Thoracic aorta (tissue), 2 donors: ENCODE measurements at regions not wholly inside any gene's neighbourhood (a gene's known extent, or its start where the extent isn't known, plus 50 kb on each side); places are given as distances from the start of the nearest gene placed in this dataset.

Experiments used
- ATAC-seq: fragments of 150-250 bp; one replicate; pipeline ENCODE4 v1.8.0; 2017; ENCODE audit warnings: low read depth; ENCODE audit not compliant: insufficient number of reproducible peaks, low FRiP score
- DNase-seq: peaks from one replicate; pipeline ENCODE4 v3.0.0-alpha.2; 2020; ENCODE audit warnings: low spot score
- H3K27ac ChIP-seq, 2 donors: fragments of 200-600 bp; sonication (generic); 1 replicate in 1 of 2; 2 replicates in 1 of 2; pipeline ENCODE4 v1.5.1; 2016; ENCODE audit warnings: mild to moderate bottlenecking in 2 of 2, moderate library complexity in 2 of 2
- H3K27me3 ChIP-seq: fragments of 200-600 bp; sonication (generic); replicated peaks from 2 replicates; pipeline ENCODE4 v1.6.0; 2016; ENCODE audit warnings: mild to moderate bottlenecking; ENCODE audit not compliant: insufficient read depth
- H3K36me3 ChIP-seq: fragments of 200-600 bp; sonication (generic); one replicate; pipeline ENCODE4 v1.5.1; 2016
- H3K4me1 ChIP-seq, 2 donors: fragments of 200-600 bp; sonication (generic); 1 replicate in 1 of 2; 2 replicates in 1 of 2; pipeline versions ENCODE4 v1.5.1 to v1.6.0; 2016; ENCODE audit warnings: low read depth in 2 of 2, mild to moderate bottlenecking in 1 of 2; ENCODE audit not compliant: control insufficient read depth in 1 of 2
- H3K4me3 ChIP-seq: fragments of 200-600 bp; sonication (generic); 2 replicates; pipeline ENCODE4 v1.5.1; 2016; ENCODE audit warnings: mild to moderate bottlenecking
- H3K9me3 ChIP-seq: fragments of 200-600 bp; sonication (generic); 2 replicates; pipeline ENCODE4 v1.5.1; 2016
- CTCF ChIP-seq: fragments of 200-600 bp; sonication (generic); IDR thresholded peaks from one replicate; pipeline ENCODE4 v1.5.1; 2019; ENCODE audit warnings: antibody characterized with exemption

- H3K27ac ChIP-seq, result no peak overlapping the region
- H3K27me3 ChIP-seq, result no peaks in the 10 kb centered on the region
- H3K36me3 ChIP-seq, result no peaks in the 10 kb centered on the region
- no peaks in the 10 kb centered on the region for H3K4me1 ChIP-seq
- DNase-seq (no peak), ATAC-seq (no peak)
- H3K4me3 ChIP-seq, result no peak overlapping the region
- peaks cover 2% of the 10 kb centered on the region for H3K9me3 ChIP-seq
- TF ChIP-seq CTCF, result no peak
Measured at GRCh38 chr6:112863753-112864152, 516.6 kb downstream of the RFPL4B start.

- no peaks in the 10 kb centered on the region for H3K27me3 ChIP-seq
- H3K9me3 ChIP-seq, result peaks cover 4% of the 10 kb centered on the region
- DNase-seq, result no peak
- H3K27ac ChIP-seq, result no peak overlapping the region
- no peaks in the 10 kb centered on the region for H3K4me1 ChIP-seq
- TF ChIP-seq CTCF, result no peak
- H3K4me3 ChIP-seq, result no peak overlapping the region
- no peaks in the 10 kb centered on the region for H3K36me3 ChIP-seq
- ATAC-seq, result no peak
Measured at GRCh38 chr6:112865131-112865530, 518.0 kb downstream of the RFPL4B start.

- no peaks in the 10 kb centered on the region for H3K36me3 ChIP-seq
Measured at GRCh38 chr6:112874881-112875280, 527.8 kb downstream of the RFPL4B start.

GRCh38 chr6:112877134-112878100 lies 530.3 kb downstream of the RFPL4B start:
- peak; percentile 77 for ATAC-seq
- H3K9me3 ChIP-seq, result no peaks in the 10 kb centered on the region
- H3K27ac ChIP-seq, result peak overlapping the region in 1 of 2 donors; percentile 49
- TF ChIP-seq CTCF, result no peak
- no peak overlapping the region for H3K4me3 ChIP-seq
- DNase-seq, result no peak
- no peaks in the 10 kb centered on the region for H3K27me3 ChIP-seq
- H3K4me1 ChIP-seq, result peaks cover 4 to 12% of the 10 kb centered on the region in 2 donors
- no peaks in the 10 kb centered on the region for H3K36me3 ChIP-seq

More at GRCh38 chr6:112874881-112875280, 527.8 kb downstream of the RFPL4B start:
- ATAC-seq (no peak), DNase-seq (no peak)
- Histone ChIP-seq H3K9me3 (peaks cover 3% of the 10 kb centered on the region), H3K4me1 (peaks cover 4 to 12% of the 10 kb centered on the region in 2 donors), H3K4me3 (no peak overlapping the region), H3K27ac (no peak overlapping the region), H3K27me3 (no peaks in the 10 kb centered on the region)
- no peak for TF ChIP-seq CTCF

- Histone ChIP-seq H3K27ac (no peak overlapping the region), H3K9me3 (no peaks in the 10 kb centered on the region), H3K36me3 (no peaks in the 10 kb centered on the region), H3K27me3 (no peaks in the 10 kb centered on the region), H3K4me3 (no peak overlapping the region), H3K4me1 (peaks cover 4 to 17% of the 10 kb centered on the region in 2 donors)
- TF ChIP-seq CTCF, result no peak
- ATAC-seq, result no peak
- no peak for DNase-seq
Measured at GRCh38 chr6:112879920-112880413, 532.8 kb downstream of the RFPL4B start.
